ENCODE measurements at regions not wholly inside any gene's neighbourhood (a gene's known extent, or its start where the extent isn't known, plus 50 kb on each side); places are given as distances from the start of the nearest gene placed in this dataset.

DNA sequence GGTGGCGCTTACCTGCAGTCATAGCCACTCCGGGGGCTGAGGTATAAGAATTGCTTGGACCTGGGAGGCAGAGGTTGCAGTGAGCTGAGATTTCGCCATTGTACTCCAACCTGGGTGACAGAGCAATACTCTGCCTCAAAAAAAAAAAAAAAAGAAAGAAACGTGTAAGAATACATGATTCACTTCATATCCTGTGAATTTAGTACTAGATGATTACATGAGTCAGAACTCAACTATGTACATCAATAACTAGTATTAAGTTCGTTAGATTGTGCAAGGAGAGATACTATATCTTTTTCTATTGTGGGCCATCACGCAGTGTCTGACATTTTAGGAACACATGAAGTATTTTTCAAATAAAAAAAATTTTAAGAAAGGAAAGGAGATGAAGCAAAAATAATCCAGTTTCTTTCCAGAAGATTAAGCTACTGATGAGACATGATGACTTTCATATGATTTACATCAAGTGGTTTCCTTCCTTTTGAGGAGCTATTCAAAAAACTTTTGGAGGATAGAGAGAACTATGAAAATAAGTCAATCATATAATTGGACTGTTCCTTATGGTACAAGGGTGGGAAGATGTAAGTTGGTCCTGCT, 64.7 kb upstream of the EXOC1L start:
- no peak for DNase-seq (ENCODE audit: low spot score)

DNA sequence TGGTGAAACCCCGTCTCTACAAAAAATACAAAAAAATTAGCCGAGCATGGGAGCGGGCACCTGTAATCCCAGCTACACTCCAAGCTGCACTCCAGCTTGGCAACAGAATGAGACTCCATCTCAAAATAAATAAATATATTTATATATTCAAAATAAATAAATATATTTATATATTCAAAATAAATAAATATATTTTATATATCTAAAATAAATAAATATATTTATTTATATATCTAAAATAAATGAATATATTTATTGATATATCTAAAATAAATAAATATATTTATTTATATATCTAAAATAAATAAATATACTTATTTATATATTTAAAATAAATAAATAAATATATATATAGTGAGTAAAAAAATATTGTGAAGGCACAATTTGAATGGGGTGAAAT, 63.4 kb upstream of the EXOC1L start:
- no peak for DNase-seq (ENCODE audit: low spot score)

DNA sequence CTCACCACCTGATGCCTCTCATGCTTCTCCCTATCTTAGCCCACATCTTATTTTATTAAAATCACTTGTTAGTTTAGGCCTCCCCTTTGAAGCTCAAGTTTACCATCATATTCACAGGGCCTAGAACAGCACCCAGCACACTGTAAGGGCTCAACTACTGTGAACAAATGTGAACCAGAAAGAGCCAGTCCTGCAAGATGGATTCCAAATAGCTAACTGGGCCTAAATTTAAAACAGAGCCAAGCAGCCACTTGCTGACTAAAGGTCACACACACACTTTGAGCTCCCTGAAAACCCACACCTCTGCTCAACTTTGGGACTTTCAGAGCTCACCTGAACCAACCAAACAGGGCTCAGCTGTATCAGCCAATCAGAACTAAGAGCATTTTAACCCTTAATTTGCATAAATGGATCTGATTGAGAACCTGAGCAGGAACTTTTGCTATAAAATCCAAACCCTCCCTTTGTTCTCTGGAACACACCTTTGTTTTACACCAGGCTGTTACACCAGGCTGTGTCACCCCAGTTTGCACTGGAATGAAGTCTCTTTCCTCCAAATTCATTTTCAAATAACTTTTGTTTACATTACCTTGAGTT, 62.1 kb upstream of the EXOC1L start:
- no peak for DNase-seq (ENCODE audit: low spot score)

DNA sequence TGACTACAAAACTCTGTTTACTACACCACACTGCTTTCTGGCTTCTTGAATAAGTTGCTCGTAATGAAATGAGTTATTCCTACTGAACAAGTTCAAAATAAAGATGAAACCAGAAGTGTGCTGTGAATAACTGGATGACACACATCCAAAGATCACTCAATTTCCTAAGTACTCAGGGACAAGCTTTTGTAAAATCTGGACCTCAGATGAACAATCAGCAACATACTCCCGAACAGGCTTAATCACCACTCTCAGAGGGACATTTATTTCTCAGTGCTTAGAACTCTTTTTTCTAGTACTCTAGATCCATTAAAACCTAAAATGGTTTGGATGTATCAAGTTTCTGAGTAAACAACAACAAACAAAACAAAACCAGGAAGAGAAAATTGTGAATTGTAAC, 61.5 kb upstream of the EXOC1L start:
- DNase-seq (ENCODE audit: low spot score): no peak

DNA sequence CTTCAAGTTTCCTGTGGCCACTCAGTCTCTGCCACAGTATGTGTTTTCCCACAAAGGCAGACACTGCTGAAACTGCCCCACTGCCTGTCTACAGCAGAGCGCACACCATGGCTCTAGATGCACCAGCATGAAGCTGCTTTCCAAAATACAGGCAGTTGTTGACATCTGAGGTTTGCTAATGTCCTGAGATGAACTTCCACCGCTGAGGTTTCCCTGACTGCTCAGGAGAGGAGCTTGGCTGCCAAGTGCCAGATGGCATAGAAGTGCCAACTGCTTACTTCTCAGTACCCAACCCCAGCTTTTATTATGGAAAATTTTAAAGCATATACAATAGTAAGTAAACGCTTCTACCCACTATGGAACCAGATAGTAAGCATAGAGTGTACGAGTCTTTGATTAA, 61.0 kb upstream of the EXOC1L start:
- DNase-seq (ENCODE audit: low spot score): no peak

DNA sequence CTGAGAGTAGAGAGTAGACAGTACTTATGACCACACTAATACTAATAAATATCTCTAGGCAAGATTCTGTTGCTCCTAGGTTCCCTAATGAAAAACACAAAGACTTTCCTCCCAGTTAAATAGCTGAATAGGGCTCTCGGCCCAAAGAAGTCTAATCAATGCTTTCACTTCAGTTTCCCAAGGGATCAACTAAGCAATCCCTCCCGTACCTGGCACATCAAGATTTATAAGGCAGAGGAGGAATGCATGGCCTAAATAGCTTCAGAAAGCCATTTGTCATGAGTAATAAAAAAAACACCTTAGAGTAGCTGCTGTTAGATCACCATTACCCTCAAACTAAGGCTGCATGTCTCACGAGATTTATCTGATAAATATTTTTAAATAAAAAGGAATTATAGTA, 56.8 kb upstream of the EXOC1L start:
- no peak for DNase-seq (ENCODE audit: low spot score)

DNA sequence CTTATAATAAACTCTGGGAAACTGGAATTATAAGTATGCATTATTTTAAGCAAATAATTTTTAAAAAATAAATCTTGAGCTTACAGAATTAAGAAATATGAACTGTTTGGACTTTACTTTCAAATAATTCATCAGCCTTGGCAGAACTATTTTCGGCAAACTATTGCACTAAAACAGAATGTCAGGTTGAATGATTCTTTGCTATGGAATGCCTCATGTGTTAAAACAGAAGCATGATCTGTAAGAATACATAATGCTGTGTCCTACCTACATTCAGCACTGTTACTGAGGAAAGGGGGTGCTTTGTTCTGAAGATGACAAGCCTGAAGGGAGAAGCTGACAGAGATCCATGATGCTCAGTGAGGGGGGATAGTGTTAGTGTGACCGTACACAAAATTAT, 55.6 kb upstream of the EXOC1L start:
- no peak for DNase-seq (ENCODE audit: low spot score)

DNA sequence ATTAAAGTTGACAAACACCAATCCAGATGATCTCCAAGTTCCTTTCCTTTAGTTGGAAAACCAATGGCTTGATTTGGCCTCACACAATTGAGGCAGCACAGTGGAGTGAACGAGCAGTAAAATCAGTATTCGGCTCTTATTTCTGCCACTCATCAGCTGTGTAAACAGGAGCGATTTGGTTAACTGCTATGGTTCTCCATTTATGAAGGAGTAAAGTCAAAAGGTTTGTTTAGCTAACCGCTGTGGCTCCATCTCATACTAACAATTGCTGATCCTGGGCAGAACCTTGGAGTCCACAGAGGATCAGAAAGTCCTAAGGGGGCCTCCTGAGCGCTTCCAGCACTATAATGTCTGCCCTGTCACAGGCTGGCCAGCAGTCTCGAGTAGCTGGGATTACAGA, 54.5 kb upstream of the EXOC1L start:
- no peak for DNase-seq (ENCODE audit: low spot score)

DNA sequence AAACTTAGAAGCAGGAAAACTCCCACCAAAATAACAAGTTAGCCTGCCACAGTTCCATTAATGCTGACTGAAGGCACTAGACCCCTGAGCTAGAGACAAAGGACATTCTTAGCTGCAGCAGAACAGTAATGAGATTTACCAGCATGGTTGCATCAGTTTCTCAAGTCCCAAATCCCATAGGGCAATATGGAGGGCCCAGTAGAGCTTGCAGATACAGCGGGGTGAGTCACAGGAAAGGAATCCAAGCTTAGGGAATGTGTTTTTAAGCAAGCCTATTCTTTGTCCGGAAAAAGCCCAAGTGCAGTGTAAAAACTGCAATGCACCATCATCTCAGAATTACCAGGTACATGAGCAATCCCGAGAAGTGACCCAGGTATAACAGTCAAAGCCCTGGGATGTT, 51.3 kb upstream of the EXOC1L start:
- DNase-seq (ENCODE audit: low spot score): no peak

Data from ureter (tissue), 1 donor.